PC-9 (cell line): ENCODE measurements at regions not wholly inside any gene's neighbourhood (a gene's known extent, or its start where the extent isn't known, plus 50 kb on each side); places are given as distances from the start of the nearest gene placed in this dataset.

Experiments used
- BruUV-seq: library from RNA; stranded (reverse); fragments of 400-500 nt; replicated peaks from 2 replicates; lab custom pipeline; 2021; lab: Mats Ljungman, UMichigan
- CTCF ChIA-PET: fragments of 300-600 bp; sonication (Branson Sonifier 250); formaldehyde crosslinking; loops from one replicate; lab custom pipeline; 2022; ENCODE audit warnings: antibody characterized with exemption; lab: Charles Lee
- POLR2A ChIA-PET: fragments of 300-600 bp; sonication (Branson Sonifier 250); formaldehyde crosslinking; loops from one replicate; lab custom pipeline; 2022; ENCODE audit warnings: antibody characterized with exemption; ENCODE audit not compliant: unreplicated experiment; lab: Charles Lee
- DNase-seq, 2 experiments: peaks; one replicate each; pipeline versions ENCODE4 v3.0.0 to v3.0.0-alpha.2; 2015 to 2022; ENCODE audit warnings: mixed read lengths in 1 of 2
- H2AFZ ChIP-seq: fragments of 200-600 bp; sonication (generic); 2 replicates; pipeline ENCODE4 v1.8.1; 2017; ENCODE audit warnings: antibody characterized with exemption
- H3F3A ChIP-seq: fragments of 200-600 bp; sonication (generic); 2 replicates; pipeline ENCODE4 v1.8.1; 2017; ENCODE audit warnings: antibody characterized with exemption, mild to moderate bottlenecking, low read depth; ENCODE audit not compliant: insufficient read depth
- H3K27ac ChIP-seq: fragments of 200-600 bp; sonication (generic); 2 replicates; pipeline ENCODE4 v1.6.1; 2016; ENCODE audit warnings: mixed run types
- H3K27me3 ChIP-seq: fragments of 200-600 bp; sonication (generic); 2 replicates; pipeline ENCODE4 v1.6.1; 2016; ENCODE audit warnings: low read depth, mixed run types; ENCODE audit not compliant: insufficient read depth
- H3K36me3 ChIP-seq: fragments of 200-600 bp; sonication (generic); 2 replicates; pipeline ENCODE4 v1.6.1; 2016; ENCODE audit warnings: low read depth, mixed run types
- H3K4me1 ChIP-seq: fragments of 200-600 bp; sonication (generic); replicated peaks from 2 replicates; pipeline ENCODE4 v1.6.1; 2016; ENCODE audit warnings: mixed run types; ENCODE audit not compliant: insufficient read depth
- H3K4me2 ChIP-seq: fragments of 200-600 bp; sonication (generic); 2 replicates; pipeline ENCODE4 v1.6.1; 2017; ENCODE audit warnings: mixed run types
- H3K4me3 ChIP-seq: fragments of 200-600 bp; sonication (generic); 2 replicates; pipeline ENCODE4 v1.6.1; 2016; ENCODE audit warnings: mixed run types
- H3K79me2 ChIP-seq: fragments of 200-600 bp; sonication (generic); 2 replicates; pipeline ENCODE4 v1.6.1; 2017; ENCODE audit warnings: low read depth, mixed run types
- H3K9me2 ChIP-seq: fragments of 200-600 bp; sonication (generic); 2 replicates; pipeline ENCODE4 v1.8.1; 2017; ENCODE audit warnings: mild to moderate bottlenecking; ENCODE audit not compliant: insufficient read depth
- H3K9me3 ChIP-seq: fragments of 200-600 bp; sonication (generic); 2 replicates; pipeline ENCODE4 v1.8.1; 2016; ENCODE audit warnings: low read depth; ENCODE audit not compliant: insufficient read depth
- H4K20me1 ChIP-seq: fragments of 200-600 bp; sonication (generic); 2 replicates; pipeline ENCODE4 v1.8.1; 2017; ENCODE audit not compliant: insufficient read depth
- CTCF ChIP-seq: fragments of 200-600 bp; sonication (generic); conservative IDR thresholded peaks from 2 replicates; pipeline ENCODE4 v1.6.1; 2017; ENCODE audit warnings: mixed run types, antibody characterized with exemption, mild to moderate bottlenecking, moderate library complexity
- EZH2 ChIP-seq: fragments of 200-600 bp; sonication (generic); IDR thresholded peaks from 2 replicates; pipeline ENCODE4 v1.8.0; 2017; ENCODE audit warnings: antibody characterized with exemption, low read depth
- intact Hi-C: fragments of 100-400 bp; cut with micrococcal nuclease; formaldehyde crosslinking; loops from one replicate; pipeline ENCODE4 v1.10.0; 2022; ENCODE audit not compliant: unreplicated experiment

- Histone ChIP-seq H3K4me3 (no peak overlapping the region), H3K4me2 (no peak overlapping the region), H3K79me2 (no peaks in the 10 kb centered on the region), H3K4me1 (no peaks in the 10 kb centered on the region), H3K9me3 (no peaks in the 10 kb centered on the region), H2AFZ (no peak overlapping the region), H3K27ac (no peak overlapping the region), H3F3A (0 out of 2 replicates have a peak, but pooled peaks cover 4% of the 10 kb centered on the region), H3K9me2 (no peaks in the 10 kb centered on the region), H4K20me1 (no peaks in the 10 kb centered on the region), H3K27me3 (peaks cover 89% of the 10 kb centered on the region), H3K36me3 (no peaks in the 10 kb centered on the region)
- ChIA-PET CTCF (no interaction called here), POLR2A (no interaction called here)
- no TSS peak for BruUV-seq
- intact Hi-C loops: no loop called here
- no peak for TF ChIP-seq CTCF
- TF ChIP-seq EZH2: no peak
- DNase-seq: no peak
Observed at GRCh38 chr18:79600596-79600995, 79.0 kb upstream of the CTDP1 start.

- H4K20me1 ChIP-seq: no peaks in the 10 kb centered on the region
- no peak overlapping the region for H3K4me3 ChIP-seq
- CTCF ChIA-PET: no interaction called here
- no peak overlapping the region for H3K27ac ChIP-seq
- no peaks in the 10 kb centered on the region for H3K9me2 ChIP-seq
- H3K27me3 ChIP-seq: peaks cover 86% of the 10 kb centered on the region
- no TSS peak for BruUV-seq
- H3K79me2 ChIP-seq: no peaks in the 10 kb centered on the region
- intact Hi-C loops: no loop called here
- 0 out of 2 replicates have a peak, but pooled peaks cover 4% of the 10 kb centered on the region for H3F3A ChIP-seq
- H3K4me1 ChIP-seq: no peaks in the 10 kb centered on the region
- TF ChIP-seq EZH2: no peak
- no peak for TF ChIP-seq CTCF
- DNase-seq: no peak
- POLR2A ChIA-PET: no interaction called here
- no peak overlapping the region for H3K4me2 ChIP-seq
- no peaks in the 10 kb centered on the region for H3K9me3 ChIP-seq
- no peaks in the 10 kb centered on the region for H3K36me3 ChIP-seq
- no peak overlapping the region for H2AFZ ChIP-seq
Observed at GRCh38 chr18:79601234-79601633, 78.4 kb upstream of the CTDP1 start.

GRCh38 chr18:79603321-79604204, 76.0 kb upstream of the CTDP1 start:
- H4K20me1 ChIP-seq: no peaks in the 10 kb centered on the region
- no peaks in the 10 kb centered on the region for H3K79me2 ChIP-seq
- H3K4me2 ChIP-seq: no peak overlapping the region
- BruUV-seq: no TSS peak
- intact Hi-C loops: no loop called here
- H3K27ac ChIP-seq: no peak overlapping the region
- H3K4me3 ChIP-seq: no peak overlapping the region
- H3F3A ChIP-seq: 0 out of 2 replicates have a peak, but pooled peaks cover 4% of the 10 kb centered on the region
- no peaks in the 10 kb centered on the region for H3K9me3 ChIP-seq
- ChIA-PET POLR2A (no interaction called here), CTCF (no interaction called here)
- H3K4me1 ChIP-seq: no peaks in the 10 kb centered on the region
- H2AFZ ChIP-seq: no peak overlapping the region
- no peaks in the 10 kb centered on the region for H3K9me2 ChIP-seq
- H3K27me3 ChIP-seq: peaks cover 86% of the 10 kb centered on the region
- H3K36me3 ChIP-seq: no peaks in the 10 kb centered on the region
- no peak for DNase-seq
- TF ChIP-seq EZH2 (no peak), CTCF (no peak)
